HEK293 (cell line): ENCODE measurements at regions not wholly inside any gene's neighbourhood (a gene's known extent, or its start where the extent isn't known, plus 50 kb on each side); places are given as distances from the start of the nearest gene placed in this dataset.

Experiments
- CTCF ChIA-PET: fragments of 350-600 bp; formaldehyde crosslinking; extraction: SDS; loops from one replicate; lab custom pipeline; 2021; ENCODE audit warnings: antibody characterized with exemption; lab: Yijun Ruan, JAX
- POLR2A ChIA-PET: fragments of 300-600 bp; formaldehyde crosslinking; extraction: SDS; loops from one replicate; lab custom pipeline; 2020; ENCODE audit warnings: antibody characterized with exemption, inconsistent platforms; lab: Yijun Ruan, JAX
- H3K27ac ChIP-seq: fragments of 200-500 bp; sonication (Bioruptor generic); 2 replicates; pipeline ENCODE4 v1.5.1; 2014; ENCODE audit warnings: low read depth, low read length, control low read depth, inconsistent platforms; ENCODE audit errors: extremely low read depth
- H3K36me3 ChIP-seq, 2 experiments: fragments of 200-500 bp in 1 of 2; sonication (Bioruptor generic) in 1 of 2; 1 replicate in 1 of 2; 2 replicates in 1 of 2; pipeline ENCODE4 v1.5.1; 2014 to 2017; ENCODE audit warnings: inconsistent platforms in 2 of 2, low read length in 2 of 2; ENCODE audit not compliant: control insufficient read depth in 2 of 2, insufficient read depth in 1 of 2
- H3K4me1 ChIP-seq: fragments of 200-500 bp; sonication (Bioruptor generic); 2 replicates; pipeline ENCODE4 v1.5.1; 2014; ENCODE audit warnings: mild to moderate bottlenecking, low read length, inconsistent platforms; ENCODE audit not compliant: control insufficient read depth, insufficient read depth
- H3K4me3 ChIP-seq: 2 replicates; pipeline ENCODE4 v1.5.1; 2011; ENCODE audit warnings: low read depth, mild to moderate bottlenecking, control low read depth, low read length, moderate library complexity
- H3K9me3 ChIP-seq: fragments of 200-500 bp; sonication (Bioruptor generic); 2 replicates; pipeline ENCODE4 v1.5.1; 2014; ENCODE audit warnings: low read depth, low read length, inconsistent platforms; ENCODE audit not compliant: control insufficient read depth, insufficient read depth
- CTCF ChIP-seq: fragments of 450-650 bp; formaldehyde crosslinking; IDR thresholded peaks from 2 replicates; pipeline ENCODE4 v1.5.1; 2016; ENCODE audit warnings: missing biosample characterization, missing genetic modification characterization
- HIC1 ChIP-seq: fragments of 450-650 bp; formaldehyde crosslinking; IDR thresholded peaks from 2 replicates; pipeline ENCODE4 v1.5.1; 2016; ENCODE audit warnings: missing biosample characterization, missing genetic modification characterization
- KLF1 ChIP-seq: fragments of 450-650 bp; formaldehyde crosslinking; IDR thresholded peaks from 2 replicates; pipeline ENCODE4 v1.5.1; 2016; ENCODE audit warnings: missing biosample characterization, missing genetic modification characterization
- TRIM28 ChIP-seq: IDR thresholded peaks from 2 replicates; pipeline ENCODE4 v1.6.1; 2011; ENCODE audit warnings: low read length, control low read depth, borderline replicate concordance
- ZBTB48 ChIP-seq: fragments of 450-650 bp; formaldehyde crosslinking; IDR thresholded peaks from 2 replicates; pipeline ENCODE4 v1.5.1; 2016; ENCODE audit warnings: missing biosample characterization, missing genetic modification characterization
- ZEB2 ChIP-seq: fragments of 450-650 bp; formaldehyde crosslinking; IDR thresholded peaks from 2 replicates; pipeline ENCODE4 v1.5.1; 2016; ENCODE audit warnings: missing biosample characterization, missing genetic modification characterization
- ZNF121 ChIP-seq: fragments of 450-650 bp; formaldehyde crosslinking; IDR thresholded peaks from 2 replicates; pipeline ENCODE4 v1.5.1; 2016; ENCODE audit warnings: missing biosample characterization, missing genetic modification characterization
- ZNF146 ChIP-seq: fragments of 450-650 bp; formaldehyde crosslinking; IDR thresholded peaks from 2 replicates; pipeline ENCODE4 v1.5.1; 2016; ENCODE audit warnings: missing biosample characterization, missing genetic modification characterization
- ZNF302 ChIP-seq: fragments of 450-650 bp; formaldehyde crosslinking; IDR thresholded peaks from 2 replicates; pipeline ENCODE4 v1.5.1; 2016; ENCODE audit warnings: missing biosample characterization, missing genetic modification characterization, low read depth
- ZNF398 ChIP-seq: fragments of 450-650 bp; formaldehyde crosslinking; IDR thresholded peaks from 2 replicates; pipeline ENCODE4 v1.5.1; 2017; ENCODE audit warnings: missing biosample characterization, missing genetic modification characterization
- ZNF449 ChIP-seq: fragments of 450-650 bp; formaldehyde crosslinking; IDR thresholded peaks from 2 replicates; pipeline ENCODE4 v1.5.1; 2017; ENCODE audit warnings: missing biosample characterization, mild to moderate bottlenecking, missing genetic modification characterization, moderate library complexity
- ZNF501 ChIP-seq: fragments of 450-650 bp; formaldehyde crosslinking; IDR thresholded peaks from 2 replicates; pipeline ENCODE4 v1.5.1; 2016; ENCODE audit warnings: missing biosample characterization, missing genetic modification characterization
- ZNF623 ChIP-seq: fragments of 450-650 bp; formaldehyde crosslinking; IDR thresholded peaks from 2 replicates; pipeline ENCODE4 v1.5.1; 2016; ENCODE audit warnings: missing biosample characterization, missing genetic modification characterization
- ZSCAN16 ChIP-seq: fragments of 450-650 bp; formaldehyde crosslinking; IDR thresholded peaks from 2 replicates; pipeline ENCODE4 v1.5.1; 2016; ENCODE audit warnings: missing biosample characterization, missing genetic modification characterization

- POLR2A ChIA-PET, result no interaction called here
- no peaks in the 10 kb centered on the region for H3K36me3 ChIP-seq
- H3K4me3 ChIP-seq, result no peak overlapping the region
- CTCF ChIA-PET, result interaction anchor here (0.6 to 3.9 kb wide), 30 partner anchors 9 to 778 kb away, joined by 3 to 21 read pairs (median 4); no protein-coding TSS in a partner anchor
- no peak overlapping the region for H3K27ac ChIP-seq
- H3K9me3 ChIP-seq, result no peaks in the 10 kb centered on the region
- no peaks in the 10 kb centered on the region for H3K4me1 ChIP-seq
- no peak for TF ChIP-seq ZNF623 (tag by site-specific recombination)
- TF ChIP-seq ZNF146 (tag by site-specific recombination), result no peak
- no peak for TF ChIP-seq CTCF (tag by site-specific recombination)
- no peak for TF ChIP-seq ZBTB48 (tag by site-specific recombination)
Observed at GRCh38 chr7:142438923-142439515, 181.2 kb upstream of the PRSS58 start.

- no peaks in the 10 kb centered on the region for H3K9me3 ChIP-seq
- H3K4me3 ChIP-seq, result no peak overlapping the region
- no peak for TF ChIP-seq ZNF501 (tag by site-specific recombination)
- no peak for TF ChIP-seq KLF1 (tag by site-specific recombination)
- no peak for TF ChIP-seq HIC1
- TF ChIP-seq ZNF302, result no peak
- no peak for TF ChIP-seq ZEB2 (tag by site-specific recombination)
- peak; percentile 62; the same call in 1 of the 2 replicates for TF ChIP-seq TRIM28
- peak; percentile 30; the same call in 1 of the 2 replicates for TF ChIP-seq CTCF (tag by site-specific recombination)
- TF ChIP-seq ZNF449 (tag by site-specific recombination), result no peak
- TF ChIP-seq ZSCAN16 (tag by site-specific recombination), result no peak
- TF ChIP-seq ZNF398, result no peak
- TF ChIP-seq ZNF121 (tag by site-specific recombination), result no peak
- H3K4me1 ChIP-seq, result no peaks in the 10 kb centered on the region
- H3K27ac ChIP-seq, result no peak overlapping the region
- POLR2A ChIA-PET, result no interaction called here
- no peaks in the 10 kb centered on the region for H3K36me3 ChIP-seq
- CTCF ChIA-PET, result interaction anchor here (0.5 to 3.9 kb wide), 24 partner anchors 10 to 777 kb away, joined by 3 to 21 read pairs (median 4); no protein-coding TSS in a partner anchor
Observed at GRCh38 chr7:142438235-142438922, 180.5 kb upstream of the PRSS58 start.
